Liver (tissue), 3 donors: ENCODE measurements at regions not wholly inside any gene's neighbourhood (a gene's known extent, or its start where the extent isn't known, plus 50 kb on each side); places are given as distances from the start of the nearest gene placed in this dataset.

ENCODE experiments used
- ATF3 ChIP-seq: IDR thresholded peaks from 2 replicates; pipeline ENCODE4 v1.6.1; 2016; ENCODE audit warnings: antibody characterized with exemption
- CTCF ChIP-seq: fragments of 150-350 bp; IDR thresholded peaks from 2 replicates; pipeline ENCODE4 v1.5.1; 2017; ENCODE audit warnings: improper control_type of control experiment, low read depth, low read length; ENCODE audit not compliant: missing input control
- GABPA ChIP-seq, 2 donors: IDR thresholded peaks in 1 of 2; conservative IDR thresholded peaks in 1 of 2; 2 replicates each; pipeline ENCODE4 v1.6.1; 2016; ENCODE audit warnings: antibody characterized with exemption in 2 of 2, mild to moderate bottlenecking in 1 of 2, moderate library complexity in 1 of 2
- MAX ChIP-seq: IDR thresholded peaks from 2 replicates; pipeline ENCODE4 v1.6.1; 2016; ENCODE audit warnings: antibody characterized with exemption
- RAD21 ChIP-seq, 2 donors: IDR thresholded peaks; 2 replicates each; pipeline ENCODE4 v1.6.1; 2016; ENCODE audit warnings: antibody characterized with exemption in 2 of 2, mild to moderate bottlenecking in 2 of 2
- REST ChIP-seq: IDR thresholded peaks from 2 replicates; pipeline ENCODE4 v1.6.1; 2016; ENCODE audit warnings: antibody characterized with exemption, mild to moderate bottlenecking
- SP1 ChIP-seq: IDR thresholded peaks from 2 replicates; pipeline ENCODE4 v1.6.1; 2018; ENCODE audit warnings: antibody characterized with exemption, mild to moderate bottlenecking
- YY1 ChIP-seq: IDR thresholded peaks from 2 replicates; pipeline ENCODE4 v1.6.1; 2016; ENCODE audit warnings: antibody characterized with exemption, mild to moderate bottlenecking
- donor health status: healthy.
- donor health status: healthy.

GRCh38 chr22:49182416-49182815 lies 645.3 kb downstream of the BRD1 start:
- TF ChIP-seq REST (no peak), CTCF (no peak), RAD21 (IDR thresholded peaks at IDR 0.05) (no peak), ATF3 (no peak), MAX (no peak), YY1 (no peak), SP1 (no peak), GABPA (IDR thresholded peaks at IDR 0.05 in 1 of 2, conservative IDR thresholded peaks at IDR 0.05 in 1 of 2) (no peak)
